ENCODE measurements at regions not wholly inside any gene's neighbourhood (a gene's known extent, or its start where the extent isn't known, plus 50 kb on each side); places are given as distances from the start of the nearest gene placed in this dataset.

DNA sequence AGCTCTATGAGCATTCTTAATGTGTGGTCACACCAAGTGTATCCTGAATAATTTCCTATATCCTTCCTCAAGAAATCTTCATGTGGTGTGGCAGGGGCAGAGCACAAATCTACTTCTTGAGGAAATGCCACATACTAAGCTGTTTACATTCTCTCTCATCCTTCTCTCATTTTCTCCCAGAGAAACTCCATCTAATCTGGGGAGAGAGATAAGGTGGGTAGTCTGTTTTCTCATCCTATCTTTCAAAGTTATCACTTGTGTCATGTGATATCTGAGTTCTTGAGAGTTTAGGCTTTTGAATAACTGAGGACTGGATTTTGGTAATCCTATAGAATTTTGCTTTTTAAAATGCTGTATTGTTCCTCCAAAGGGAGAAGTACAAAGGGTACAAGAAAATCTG, 141.9 kb upstream of the LRRC7 start:
- TF ChIP-seq, protein P1, sequence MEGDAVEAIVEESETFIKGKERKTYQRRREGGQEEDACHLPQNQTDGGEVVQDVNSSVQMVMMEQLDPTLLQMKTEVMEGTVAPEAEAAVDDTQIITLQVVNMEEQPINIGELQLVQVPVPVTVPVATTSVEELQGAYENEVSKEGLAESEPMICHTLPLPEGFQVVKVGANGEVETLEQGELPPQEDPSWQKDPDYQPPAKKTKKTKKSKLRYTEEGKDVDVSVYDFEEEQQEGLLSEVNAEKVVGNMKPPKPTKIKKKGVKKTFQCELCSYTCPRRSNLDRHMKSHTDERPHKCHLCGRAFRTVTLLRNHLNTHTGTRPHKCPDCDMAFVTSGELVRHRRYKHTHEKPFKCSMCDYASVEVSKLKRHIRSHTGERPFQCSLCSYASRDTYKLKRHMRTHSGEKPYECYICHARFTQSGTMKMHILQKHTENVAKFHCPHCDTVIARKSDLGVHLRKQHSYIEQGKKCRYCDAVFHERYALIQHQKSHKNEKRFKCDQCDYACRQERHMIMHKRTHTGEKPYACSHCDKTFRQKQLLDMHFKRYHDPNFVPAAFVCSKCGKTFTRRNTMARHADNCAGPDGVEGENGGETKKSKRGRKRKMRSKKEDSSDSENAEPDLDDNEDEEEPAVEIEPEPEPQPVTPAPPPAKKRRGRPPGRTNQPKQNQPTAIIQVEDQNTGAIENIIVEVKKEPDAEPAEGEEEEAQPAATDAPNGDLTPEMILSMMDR (IDR thresholded peaks at IDR 0.05 in 8 of 11, conservative IDR thresholded peaks at IDR 0.05 in 3 of 11) = no peak
- TF ChIP-seq POLR2AphosphoS5 (IDR thresholded peaks at IDR 0.05) = no peak
- TF ChIP-seq POLR2A (IDR thresholded peaks at IDR 0.05) = no peak
